ENCODE measurements at regions not wholly inside any gene's neighbourhood (a gene's known extent, or its start where the extent isn't known, plus 50 kb on each side); places are given as distances from the start of the nearest gene placed in this dataset.
A peak's percentile ranks its signal among the peaks of the same experiment; 100 is the strongest.

- CTCF ChIA-PET (ENCODE audit: partially characterized antibody): interaction anchor here (1.3 kb wide), 1 partner anchor 8 kb away, joined by 5 read pairs; no protein-coding TSS in a partner anchor
Measured at GRCh38 chr7:145644426-145645134, 472.0 kb upstream of the CNTNAP2 start.

More at GRCh38 chr7:145644426-145645134, 472.0 kb upstream of the CNTNAP2 start:
- H2BK20ac ChIP-seq (ENCODE audit: low read length): no peak overlapping the region
- no peaks in the 10 kb centered on the region for H3K36me3 ChIP-seq (ENCODE audit: control insufficient read depth in 2 of 4, insufficient read depth in 4 of 4, low read length in 3 of 4)
- H3K23ac ChIP-seq (ENCODE audit: insufficient read length): no peak overlapping the region
- H3K79me1 ChIP-seq (ENCODE audit: low read depth, low read length): no peaks in the 10 kb centered on the region
- H3K9ac ChIP-seq (replicated peaks in 1 of 4; ENCODE audit: extremely low read depth in 1 of 4, low read depth in 3 of 4, low read length in 3 of 4): no peak overlapping the region
- H4K8ac ChIP-seq (ENCODE audit: extremely low read depth, insufficient read depth, low read length): no peak overlapping the region
- no peak overlapping the region for H3K4ac ChIP-seq (replicated peaks; ENCODE audit: insufficient read length, low read depth, low read length)
- no peak overlapping the region for H4K5ac ChIP-seq (ENCODE audit: insufficient read length, low read depth, low read length)
- no peak overlapping the region for H2BK5ac ChIP-seq (ENCODE audit: low read depth, low read length)
- WGBS, 2 experiments (ENCODE audit: extremely low coverage in 1 of 2, insufficient coverage in 1 of 2, insufficient read length in 1 of 2, insufficient replicate concordance in 2 of 2, low coverage in 1 of 2, low lambda C conversion rate in 2 of 2, missing lambda C conversion rate in 1 of 2): 93% methylated on average over 9 of the region's 9 CpGs; no CpG with 5 or more reads in 1 of the 2 experiments
- no peak overlapping the region for H3K14ac ChIP-seq (ENCODE audit: insufficient read length)
- no peak overlapping the region for H2BK12ac ChIP-seq (ENCODE audit: low read depth, low read length)
- no peak overlapping the region for H3K18ac ChIP-seq (ENCODE audit: extremely low read depth, low read length)
- no peak overlapping the region for H3K27ac ChIP-seq (ENCODE audit: low read depth, low read length)
- H4K20me1 ChIP-seq (replicated peaks in 1 of 2; ENCODE audit: control insufficient read depth in 1 of 2, insufficient read depth in 2 of 2, low read length in 2 of 2): no peaks in the 10 kb centered on the region
- POLR2A ChIA-PET (ENCODE audit: partially characterized antibody): no interaction called here
- H3K79me2 ChIP-seq (ENCODE audit: control insufficient read depth in 1 of 2, insufficient read depth in 2 of 2, low read length in 2 of 2): no peaks in the 10 kb centered on the region
- no peak overlapping the region for H3K56ac ChIP-seq (replicated peaks; ENCODE audit: insufficient read length, low read depth, low read length)
- no peaks in the 10 kb centered on the region for H3K9me3 ChIP-seq (ENCODE audit: insufficient read depth in 2 of 2, low read depth in 1 of 2, low read length in 1 of 2)
- H3K4me3 ChIP-seq (ENCODE audit: extremely low read depth in 1 of 4, insufficient read depth in 2 of 4, low read depth in 3 of 4, low read length in 4 of 4): no peak overlapping the region
- H3K23me2 ChIP-seq (ENCODE audit: low read depth, low read length): no peaks in the 10 kb centered on the region
- no peaks in the 10 kb centered on the region; a peak in 2 of 7 replicates for H3K4me1 ChIP-seq (replicated peaks in 1 of 4; ENCODE audit: control insufficient read depth in 3 of 4, insufficient read depth in 4 of 4, low read length in 3 of 4)
- no peak overlapping the region for H3K4me2 ChIP-seq (ENCODE audit: insufficient read depth in 1 of 2, low read depth in 2 of 2, low read length in 2 of 2)
- no peak for FAIRE-seq
- TF ChIP-seq SIX5 (IDR thresholded peaks at IDR 0.05; ENCODE audit: low read depth, low read length): no peak
- TF ChIP-seq RBBP5 (IDR thresholded peaks at IDR 0.05; ENCODE audit: borderline replicate concordance, low read depth, low read length): no peak
- TF ChIP-seq SRF (IDR thresholded peaks at IDR 0.05; ENCODE audit: low read depth, low read length): no peak
- TF ChIP-seq CEBPB (IDR thresholded peaks at IDR 0.05; ENCODE audit: low read depth, low read length): no peak
- 0 out of 2 replicates have a peak overlapping the region, but pooled peaks have one; percentile 53 for H2AFZ ChIP-seq (ENCODE audit: low read length)
- H4K91ac ChIP-seq (replicated peaks; ENCODE audit: insufficient read length, low read length): no peak overlapping the region
- H3K27me3 ChIP-seq (replicated peaks in 1 of 4; ENCODE audit: control insufficient read depth in 3 of 4, extremely low read depth in 1 of 4, insufficient read depth in 3 of 4, low read length in 3 of 4): no peaks in the 10 kb centered on the region
- no peak for DNase-seq (ENCODE audit: low read depth in 1 of 2, low spot score in 2 of 2)
- no peak overlapping the region for H2BK15ac ChIP-seq (ENCODE audit: low read length)
- no peak overlapping the region for H2AK5ac ChIP-seq (ENCODE audit: low read depth, low read length)
- no peak overlapping the region for H2BK120ac ChIP-seq (replicated peaks; ENCODE audit: low read depth, low read length)
